ENCODE measurements at regions not wholly inside any gene's neighbourhood (a gene's known extent, or its start where the extent isn't known, plus 50 kb on each side); places are given as distances from the start of the nearest gene placed in this dataset.

DNA sequence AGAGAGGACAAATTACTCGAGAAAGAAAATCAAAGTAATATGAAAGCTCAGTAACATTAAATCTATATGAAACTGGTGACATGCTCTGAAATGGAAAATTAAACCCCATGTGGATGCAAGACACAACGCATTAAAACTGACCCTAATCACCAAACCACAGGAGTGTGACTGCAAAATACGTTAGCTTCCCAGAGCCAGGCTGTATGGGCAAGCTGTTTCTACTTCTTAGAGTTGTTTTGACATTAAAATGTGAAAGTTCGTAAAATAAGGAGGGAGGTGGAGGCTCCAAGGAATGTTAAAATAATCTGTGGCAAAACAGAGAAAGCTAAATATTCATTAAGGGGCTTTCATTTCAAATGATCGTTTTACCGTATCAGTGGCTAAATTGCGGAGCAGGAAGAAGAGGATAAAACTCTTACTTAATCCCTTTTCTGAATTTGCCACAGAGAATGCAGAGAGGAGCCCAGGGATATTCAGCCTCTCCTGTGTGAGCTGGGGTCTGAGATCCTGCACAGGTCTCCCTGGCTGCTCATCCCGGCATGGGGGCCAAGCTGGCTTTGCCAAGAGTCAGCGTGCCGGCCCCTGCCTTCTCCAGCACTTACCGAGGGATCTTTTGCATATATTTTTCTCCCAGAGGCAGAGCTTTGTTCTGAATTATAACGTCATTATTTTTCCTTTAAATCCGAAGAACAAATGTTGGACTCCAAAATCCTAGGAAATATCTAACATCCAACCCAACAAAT lies 239.8 kb upstream of the THBS1 start:
- no peak for TF ChIP-seq CTCF (IDR thresholded peaks at IDR 0.05)

DNA sequence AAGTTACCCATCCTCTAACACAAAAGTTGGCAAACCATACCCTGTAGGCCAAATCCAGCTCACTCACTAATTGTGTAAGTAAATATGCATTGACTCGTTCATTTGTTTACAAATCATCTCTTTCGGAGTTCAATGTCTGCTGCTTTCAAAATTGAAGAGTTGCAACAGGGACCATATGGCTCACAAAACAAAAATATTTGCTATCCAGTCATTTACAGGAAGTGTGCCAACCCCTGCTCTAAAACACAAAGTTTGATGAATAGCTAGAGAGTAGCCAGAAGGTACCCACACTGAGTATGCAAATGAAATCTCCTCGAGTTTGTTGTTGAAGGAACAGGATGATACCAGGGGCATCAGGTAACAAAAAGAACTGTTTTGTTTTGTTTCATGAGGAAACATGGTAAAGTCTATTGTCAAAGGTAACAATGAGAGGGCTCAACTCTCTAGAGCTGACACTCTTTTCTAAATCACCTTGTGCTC lies 236.2 kb upstream of the THBS1 start:
- no peak for TF ChIP-seq CTCF (IDR thresholded peaks at IDR 0.05)

DNA sequence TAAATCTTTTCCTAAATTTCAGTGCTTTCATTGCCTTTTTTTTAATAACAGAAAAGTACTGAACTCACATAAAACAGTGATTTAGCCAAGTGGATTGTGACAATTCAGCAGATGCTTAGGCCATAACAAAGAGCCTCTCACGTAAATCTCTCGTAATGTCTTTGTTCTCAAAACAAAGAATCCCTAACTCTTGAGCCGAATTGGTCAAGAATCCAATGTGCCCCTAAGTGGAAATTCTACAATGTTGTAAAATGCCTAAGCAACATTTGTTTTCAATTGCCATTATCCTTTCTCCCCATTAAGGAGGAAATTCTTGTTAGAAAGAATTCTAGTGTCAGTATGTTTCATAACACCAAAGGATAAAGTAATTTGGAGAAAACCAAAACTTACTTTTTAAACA lies 235.7 kb upstream of the THBS1 start:
- TF ChIP-seq CTCF (IDR thresholded peaks at IDR 0.05), result no peak

DNA sequence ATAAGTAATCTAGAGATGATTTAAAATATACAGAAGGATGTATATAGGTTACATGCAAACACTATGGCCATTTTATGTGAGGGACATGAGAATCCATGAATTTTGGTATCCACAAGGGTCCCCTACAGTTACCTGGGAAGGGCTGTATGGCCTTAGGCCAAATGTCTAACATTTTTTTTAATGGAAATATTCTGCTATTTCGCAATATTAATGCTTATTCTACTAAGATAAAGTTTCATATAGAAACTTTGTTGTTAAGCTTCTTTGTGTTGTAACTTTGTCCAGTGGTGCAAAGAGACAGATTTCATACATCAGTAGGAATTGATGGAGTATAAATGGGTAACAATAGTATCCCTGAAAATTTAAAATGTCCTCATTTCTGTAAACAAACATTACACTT lies 233.4 kb upstream of the THBS1 start:
- TF ChIP-seq CTCF (IDR thresholded peaks at IDR 0.05), result no peak

DNA sequence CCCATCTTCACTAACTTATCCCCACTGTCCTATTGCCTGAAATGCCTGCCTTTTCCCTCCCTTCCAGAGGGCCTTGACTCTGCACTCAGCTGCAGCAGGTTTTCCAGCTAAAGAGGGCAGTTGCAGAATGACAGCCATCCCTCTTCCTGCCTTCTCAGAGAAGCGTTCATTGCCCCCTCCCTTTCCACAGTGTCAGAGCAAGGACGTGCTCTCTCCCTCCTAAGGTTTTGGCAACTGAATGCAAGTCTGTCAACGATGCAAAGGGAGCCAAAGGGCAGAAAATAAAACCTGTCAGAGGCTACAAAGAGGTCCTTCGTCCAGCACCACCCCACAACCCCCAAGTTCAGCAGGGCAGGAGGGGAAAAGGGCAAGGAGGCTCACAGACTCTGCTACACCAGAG lies 230.1 kb upstream of the THBS1 start:
- TF ChIP-seq CTCF (IDR thresholded peaks at IDR 0.05), result no peak

GRCh38 chr15:39354189-39354588 lies 226.7 kb upstream of the THBS1 start:
- TF ChIP-seq CTCF (IDR thresholded peaks at IDR 0.05), result no peak

DNA sequence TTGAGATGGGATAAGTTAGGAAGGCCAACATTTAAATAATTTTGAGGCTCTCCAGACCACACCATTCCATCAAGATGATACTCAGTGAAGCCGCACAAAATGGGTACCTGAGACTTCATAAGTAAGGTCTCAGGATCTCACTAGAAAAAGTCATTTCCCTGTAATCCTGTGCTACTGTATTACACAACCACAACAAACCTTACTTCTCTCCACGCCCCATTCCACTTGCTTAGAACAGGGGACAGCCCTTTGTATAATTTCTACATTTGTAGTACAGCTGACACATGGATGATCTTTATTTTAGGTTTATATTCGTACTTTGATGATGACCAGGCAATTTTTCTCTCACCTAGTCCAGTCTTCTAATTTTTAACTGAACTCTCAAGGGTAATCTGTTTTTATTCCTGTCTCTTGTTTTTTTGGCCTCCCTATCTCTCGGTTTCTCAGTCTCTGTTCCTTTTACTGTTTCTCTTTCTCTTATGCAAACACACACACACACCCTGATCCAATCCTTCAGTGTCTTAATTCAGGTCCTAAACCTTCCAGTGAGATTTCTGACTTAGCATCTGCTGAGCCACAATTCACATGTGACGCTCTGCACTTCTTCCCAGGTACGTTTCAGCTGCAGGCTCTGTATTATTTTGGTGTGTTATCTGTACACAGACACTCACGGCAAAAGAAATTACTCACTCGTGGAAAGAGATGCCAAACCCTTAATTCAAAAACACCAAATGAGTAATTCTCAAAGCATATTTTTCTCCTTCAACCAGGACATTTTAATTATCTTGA lies 223.2 kb upstream of the THBS1 start:
- TF ChIP-seq CTCF (IDR thresholded peaks at IDR 0.05), result no peak

Measured in LNCAP (cell line).